Ecto neural progenitor cell (in vitro differentiated cells): ENCODE measurements at regions not wholly inside any gene's neighbourhood (a gene's known extent, or its start where the extent isn't known, plus 50 kb on each side); places are given as distances from the start of the nearest gene placed in this dataset.
"Not testable (repeated sequence)": the region's sequence is repeated elsewhere in the genome, so short reads cannot be mapped to it uniquely, and the experiment has no call there.

ENCODE experiments used
- DNase-seq: peaks from one replicate; pipeline ENCODE4 v3.0.0-alpha.2; 2018; ENCODE audit warnings: low spot score

- no peak for DNase-seq
Measured at GRCh38 chr2:131584380-131584779, 56.7 kb downstream of the CCDC74A start.

DNA sequence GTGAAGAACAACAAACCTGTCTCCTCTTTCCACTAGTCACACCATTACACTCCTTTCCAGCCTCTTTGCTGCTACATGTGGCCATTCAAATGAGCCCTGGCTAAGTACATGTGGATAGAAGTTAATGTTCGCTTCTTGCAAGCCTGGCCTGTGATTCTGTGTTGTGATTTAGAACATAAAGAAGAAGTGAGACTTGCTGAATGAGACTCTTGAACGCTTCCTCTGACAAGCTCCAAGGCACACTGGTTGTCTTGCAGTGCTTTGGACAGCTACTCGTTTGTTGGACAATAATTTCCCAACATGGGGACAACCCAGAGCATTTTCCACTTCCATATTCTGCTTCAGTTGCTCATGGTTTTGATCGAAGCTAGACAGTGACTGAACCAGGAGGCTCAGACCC, 57.3 kb downstream of the CCDC74A start:
- no peak for DNase-seq

- DNase-seq: no peak
Measured at GRCh38 chr2:131588152-131588873, 60.6 kb downstream of the CCDC74A start.

DNA sequence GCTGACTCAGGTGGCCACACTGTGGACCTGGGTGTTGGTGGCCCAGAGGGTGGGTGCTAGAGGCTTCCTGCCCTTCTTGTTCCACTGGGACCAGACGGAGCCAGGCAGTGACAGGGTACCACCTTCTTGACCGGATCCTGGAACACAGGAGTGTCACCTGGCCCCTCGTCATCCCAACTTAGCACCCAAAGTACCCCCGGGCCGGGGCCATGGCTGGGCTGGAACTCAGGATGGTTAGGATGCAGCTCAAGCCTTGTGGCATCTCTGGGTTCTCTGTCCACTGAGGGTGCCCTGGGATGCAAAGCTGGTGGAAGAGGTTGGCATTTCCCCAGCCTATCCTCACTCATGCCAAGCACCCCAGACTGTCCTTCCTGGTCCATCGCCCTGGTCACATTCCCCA, 61.4 kb downstream of the CCDC74A start:
- DNase-seq: not testable (repeated sequence)

DNA sequence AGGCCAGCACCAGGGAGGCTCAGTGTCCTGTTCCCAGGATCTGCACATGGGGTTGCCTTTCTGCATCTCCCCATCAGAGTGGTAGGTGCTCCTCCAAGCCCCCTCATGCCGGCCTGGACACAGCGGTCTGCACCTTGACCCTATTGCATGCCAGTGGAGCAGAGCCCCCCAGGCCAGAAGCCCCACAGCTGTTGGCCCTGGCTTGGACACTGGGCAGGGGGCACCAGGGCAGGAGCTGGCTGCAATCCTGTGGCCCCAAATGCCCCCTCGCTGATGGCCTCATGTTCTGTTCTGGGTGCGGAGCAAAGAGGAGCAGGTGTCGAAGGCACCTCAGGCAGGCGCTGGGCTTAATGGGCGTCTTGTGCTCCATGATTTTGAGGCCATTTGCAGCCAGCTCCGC, 62.7 kb downstream of the CCDC74A start:
- no peak for DNase-seq

- no peak for DNase-seq
Measured at GRCh38 chr2:131590896-131591295, 63.2 kb downstream of the CCDC74A start.

GRCh38 chr2:131596561-131596960, 68.9 kb downstream of the CCDC74A start:
- not testable (repeated sequence) for DNase-seq

GRCh38 chr2:131602444-131602843, 74.8 kb downstream of the CCDC74A start:
- not testable (repeated sequence) for DNase-seq

DNA sequence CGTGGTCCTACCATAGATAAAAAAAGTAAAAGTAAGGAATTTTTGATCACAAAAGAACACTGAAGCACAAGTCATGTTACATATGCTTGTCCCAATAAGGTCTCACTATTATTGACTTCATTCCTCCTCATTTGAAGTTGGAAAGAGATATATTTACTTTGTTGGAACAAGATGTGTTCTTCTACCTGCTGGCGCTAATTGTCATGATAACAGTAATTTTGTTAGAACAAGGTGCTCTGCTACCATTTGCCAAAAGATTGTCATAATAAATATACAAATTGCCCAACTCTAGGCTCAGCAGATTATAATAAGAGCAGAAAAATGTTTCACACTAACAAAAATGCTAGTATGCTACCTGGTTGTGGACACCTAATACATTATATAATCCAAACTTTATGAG, 77.0 kb downstream of the CCDC74A start:
- not testable (repeated sequence) for DNase-seq

DNA sequence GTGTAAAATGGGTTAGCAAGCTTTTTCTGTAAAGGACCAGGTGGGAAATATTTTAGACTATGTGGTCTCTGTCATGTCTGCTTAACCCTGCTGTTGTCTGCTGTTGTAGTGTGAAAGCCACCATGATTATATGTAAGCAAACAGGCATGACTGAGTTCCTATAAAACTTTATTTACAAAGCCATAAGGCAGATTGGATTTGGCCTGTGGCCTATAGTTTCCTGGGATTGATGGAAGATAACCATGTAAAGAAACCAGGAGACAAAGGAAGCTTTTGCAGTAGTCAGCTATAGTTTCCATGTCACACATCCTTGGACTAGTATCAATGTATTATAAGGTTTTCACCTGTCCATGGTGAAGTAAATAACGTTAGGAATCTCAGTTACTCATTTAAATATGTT, 78.7 kb downstream of the CCDC74A start:
- not testable (repeated sequence) for DNase-seq

DNA sequence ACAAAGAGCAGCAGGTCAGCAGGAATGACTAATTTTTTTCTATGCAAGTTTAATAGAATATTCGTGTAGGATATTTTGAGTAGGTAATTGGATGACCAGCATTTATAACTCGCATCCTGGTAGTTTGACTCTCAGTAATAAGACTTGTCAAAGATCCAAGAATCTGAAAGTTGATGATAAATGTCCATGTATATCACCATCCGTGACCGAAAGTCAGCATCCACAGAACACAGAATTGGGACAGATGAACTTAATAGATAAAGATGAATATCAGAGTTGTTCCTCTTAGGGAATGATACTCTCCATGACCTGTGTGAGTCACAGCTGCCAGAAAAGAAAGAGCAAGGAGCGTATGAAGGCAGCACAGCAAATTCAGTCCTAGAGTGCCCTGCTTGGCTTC, 79.4 kb downstream of the CCDC74A start:
- not testable (repeated sequence) for DNase-seq

GRCh38 chr2:131614539-131614938, 86.9 kb downstream of the CCDC74A start:
- not testable (repeated sequence) for DNase-seq

DNA sequence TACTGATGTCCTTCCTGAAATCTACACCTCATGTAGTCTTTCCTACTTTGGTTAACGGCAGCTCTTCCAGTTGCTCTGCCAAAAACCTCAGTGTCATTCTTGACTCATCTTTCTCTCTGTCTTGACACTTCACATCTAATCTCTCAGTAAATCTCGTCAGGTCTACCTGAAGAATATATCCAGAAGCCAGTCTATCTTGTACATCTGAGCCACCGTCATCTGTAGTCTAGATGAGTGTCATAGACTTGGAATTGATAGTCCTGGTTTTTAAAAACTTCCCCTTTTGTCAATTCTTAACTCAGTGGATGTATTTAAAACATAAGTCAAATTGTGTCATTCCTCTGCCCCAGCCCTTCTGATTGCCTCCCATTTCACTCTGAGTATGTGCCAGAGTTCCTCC, 90.6 kb downstream of the CCDC74A start:
- not testable (repeated sequence) for DNase-seq

DNA sequence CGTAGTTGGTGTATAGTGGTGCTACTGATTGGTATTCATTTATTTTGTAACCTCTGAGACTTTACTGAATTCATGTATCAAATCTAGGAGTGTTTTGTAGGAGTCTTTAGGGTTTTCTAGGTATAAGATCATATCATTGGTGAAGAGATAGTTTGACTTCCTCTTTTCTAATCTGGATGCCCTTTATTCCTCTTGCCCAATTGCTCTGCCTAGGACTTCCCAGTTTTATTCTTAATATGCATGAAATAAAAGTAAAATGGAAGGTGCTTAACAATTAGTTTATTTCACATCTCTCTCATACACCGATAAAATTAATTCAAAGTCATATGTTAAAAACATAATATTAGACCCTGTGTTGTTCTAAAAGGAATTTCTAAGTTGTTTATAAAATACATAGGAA, 95.2 kb downstream of the CCDC74A start:
- not testable (repeated sequence) for DNase-seq

DNA sequence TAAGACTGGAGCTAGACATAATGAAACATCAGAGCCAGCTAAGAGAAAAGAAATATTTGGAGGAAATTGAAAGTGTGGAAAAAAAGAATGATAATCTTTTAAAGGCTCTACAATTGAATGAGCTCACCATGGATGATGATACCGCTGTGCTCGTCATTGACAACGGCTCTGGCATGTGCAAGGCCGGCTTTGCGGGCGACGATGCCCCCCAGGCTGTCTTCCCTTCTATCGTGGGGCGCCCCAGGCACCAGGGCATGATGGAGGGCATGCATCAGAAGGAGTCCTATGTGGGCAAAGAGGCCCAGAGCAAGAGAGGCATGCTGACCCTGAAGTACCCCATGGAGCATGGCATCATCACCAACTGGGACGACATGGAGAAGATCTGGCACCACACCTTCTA, 98.3 kb downstream of the CCDC74A start:
- not testable (repeated sequence) for DNase-seq

DNA sequence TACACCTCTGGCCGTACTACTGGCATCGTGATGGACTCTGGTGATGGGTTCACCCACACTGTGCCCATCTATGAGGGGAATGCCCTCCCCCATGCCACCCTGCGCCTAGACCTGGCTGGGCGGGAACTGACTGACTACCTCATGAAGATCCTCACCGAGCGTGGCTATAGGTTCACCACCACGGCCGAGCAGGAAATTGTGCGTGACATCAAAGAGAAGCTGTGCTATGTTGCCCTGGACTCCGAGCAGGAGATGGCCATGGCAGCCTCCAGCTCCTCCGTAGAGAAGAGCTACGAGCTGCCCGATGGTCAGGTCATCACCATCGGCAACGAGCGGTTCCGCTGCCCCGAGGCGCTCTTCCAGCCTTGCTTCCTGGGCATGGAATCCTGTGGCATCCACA, 98.9 kb downstream of the CCDC74A start:
- DNase-seq: not testable (repeated sequence)

DNA sequence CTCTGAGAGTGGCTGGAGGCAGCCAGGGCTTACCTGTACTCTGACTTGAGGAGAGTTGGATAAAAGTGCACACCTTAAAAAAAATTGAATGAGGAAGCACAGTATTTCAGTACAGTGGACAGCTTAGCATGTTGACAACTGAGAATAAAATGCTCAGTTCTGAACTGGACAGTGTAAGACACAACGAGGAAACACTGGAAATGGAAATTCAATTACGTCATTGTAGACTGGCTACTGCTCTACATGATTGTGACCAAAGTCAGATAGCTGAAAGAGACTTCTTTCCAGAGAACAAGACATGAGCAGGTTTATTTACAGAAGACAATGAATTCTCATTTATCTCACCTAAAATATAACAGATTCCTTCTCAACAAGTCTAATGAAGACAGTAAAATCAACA, 100.1 kb downstream of the CCDC74A start:
- not testable (repeated sequence) for DNase-seq

DNA sequence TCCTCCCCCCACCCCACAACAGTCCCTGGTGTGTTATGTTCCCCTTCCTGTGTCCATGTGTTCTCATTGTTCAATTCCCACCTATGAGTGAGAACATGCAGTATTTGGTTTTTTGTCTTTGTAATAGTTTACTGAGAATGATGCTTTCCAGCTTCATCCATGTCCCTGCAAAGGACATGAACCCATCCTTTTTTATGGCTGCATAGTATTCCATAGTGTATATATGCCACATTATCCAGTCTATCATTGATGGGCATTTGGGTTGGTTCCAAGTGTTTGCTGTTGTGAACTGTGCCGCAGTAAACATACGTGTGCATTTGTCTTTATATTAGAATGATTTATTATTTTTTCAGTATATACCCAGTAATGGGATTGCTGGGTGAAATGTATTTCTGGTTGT, 104.0 kb downstream of the CCDC74A start:
- not testable (repeated sequence) for DNase-seq

- not testable (repeated sequence) for DNase-seq
Measured at GRCh38 chr2:131633405-131633804, 105.7 kb downstream of the CCDC74A start.

DNA sequence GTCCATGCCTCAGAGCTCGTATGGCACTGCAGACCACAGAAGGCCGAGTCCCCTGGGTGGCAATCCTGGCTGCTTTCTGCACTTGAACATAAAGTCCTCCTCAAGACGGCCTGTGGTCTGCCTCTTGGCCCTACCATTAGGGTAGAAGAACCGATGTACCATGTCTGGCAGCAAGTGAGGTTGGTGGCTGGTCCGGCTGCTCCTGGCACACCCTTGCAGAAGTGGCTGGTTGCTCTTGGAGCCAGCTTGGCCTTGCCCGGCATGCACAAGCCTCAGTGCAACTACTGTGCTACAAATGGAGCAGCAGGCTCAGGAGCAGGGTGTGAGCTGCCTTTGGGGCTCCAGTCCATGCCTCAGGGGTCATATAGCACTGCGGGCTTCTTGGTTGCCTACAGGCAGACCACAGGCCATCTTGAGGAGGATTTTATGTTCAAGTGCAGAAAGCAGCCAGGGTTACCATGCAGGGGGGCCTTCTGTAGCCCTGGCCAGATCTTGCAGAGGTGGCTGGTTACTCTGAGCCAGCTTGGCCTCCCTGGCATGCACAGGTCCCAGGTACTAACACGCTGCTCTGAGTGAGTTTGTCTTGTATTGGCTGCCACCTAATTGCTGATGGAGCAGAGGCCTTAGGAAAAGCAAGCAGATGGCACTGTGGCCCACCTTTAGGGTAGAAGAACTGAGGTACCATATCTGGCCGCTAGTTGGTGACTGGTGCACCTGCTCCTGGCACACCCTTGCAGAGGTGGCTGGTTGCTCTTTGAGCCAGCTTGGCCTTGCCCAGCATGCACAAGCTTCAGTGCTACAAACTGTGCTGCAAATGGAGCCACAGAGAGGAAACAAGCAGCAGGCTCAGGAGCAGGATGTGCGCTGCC, 106.4 kb downstream of the CCDC74A start:
- not testable (repeated sequence) for DNase-seq

- no peak for DNase-seq
Measured at GRCh38 chr2:131635611-131636010, 107.9 kb downstream of the CCDC74A start.

DNA sequence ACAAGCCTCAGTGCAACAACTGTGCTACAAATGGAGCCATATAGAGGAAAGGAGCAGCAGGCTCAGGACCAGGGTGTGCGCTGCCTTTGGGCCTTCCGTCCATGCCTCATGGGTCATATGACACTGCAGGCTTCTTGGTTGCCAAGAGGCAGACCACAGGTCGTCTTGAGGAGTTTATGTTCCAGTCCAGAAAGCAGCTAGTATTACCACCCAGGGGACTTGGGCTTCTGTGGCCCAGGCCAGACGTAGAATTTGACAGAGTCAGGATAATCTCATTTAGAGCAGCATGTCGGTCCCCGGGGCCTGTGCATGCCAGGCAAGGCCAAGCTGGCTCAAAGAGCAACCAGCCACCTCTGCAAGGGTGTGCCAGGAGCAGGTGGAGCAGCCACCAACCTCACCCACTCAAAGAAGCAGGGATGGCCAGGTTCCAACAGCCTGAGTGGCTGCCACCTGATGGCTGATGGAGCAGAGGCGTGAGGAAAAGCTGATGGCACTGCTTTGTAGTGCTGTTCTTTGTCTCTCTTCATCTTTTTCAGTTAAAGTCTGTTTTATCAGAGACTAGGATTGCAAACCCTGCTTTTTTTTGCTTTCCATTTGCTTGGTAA, 109.1 kb downstream of the CCDC74A start:
- not testable (repeated sequence) for DNase-seq
